ENCODE measurements at regions not wholly inside any gene's neighbourhood (a gene's known extent, or its start where the extent isn't known, plus 50 kb on each side); places are given as distances from the start of the nearest gene placed in this dataset.
"Not testable (repeated sequence)": the region's sequence is repeated elsewhere in the genome, so short reads cannot be mapped to it uniquely, and the experiment has no call there.

- DNase-seq = no peak
Observed at GRCh38 chr2:156004459-156004858, 328.1 kb downstream of the NR4A2 start.

DNA sequence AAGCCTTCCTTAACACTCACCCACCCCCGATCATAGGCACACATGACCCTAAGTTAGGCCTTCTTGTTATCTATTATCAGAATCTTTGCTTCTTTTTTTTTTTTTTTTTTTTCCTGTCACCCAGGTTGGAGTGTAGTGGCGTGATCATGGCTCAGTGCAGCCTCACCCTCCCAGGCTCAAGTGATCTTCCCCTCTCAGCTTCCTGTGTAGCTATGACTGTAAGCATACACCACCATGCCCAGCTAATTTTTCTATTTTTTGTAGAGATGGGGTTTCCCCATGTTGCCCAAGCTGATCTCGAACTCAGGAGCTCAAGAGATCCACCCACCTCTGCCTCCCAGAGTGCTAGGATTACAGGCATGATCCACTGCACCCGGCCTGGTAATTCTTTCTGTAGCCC, 328.7 kb downstream of the NR4A2 start:
- DNase-seq = no peak

- no peak for DNase-seq
Observed at GRCh38 chr2:156001851-156002250, 330.7 kb downstream of the NR4A2 start.

DNA sequence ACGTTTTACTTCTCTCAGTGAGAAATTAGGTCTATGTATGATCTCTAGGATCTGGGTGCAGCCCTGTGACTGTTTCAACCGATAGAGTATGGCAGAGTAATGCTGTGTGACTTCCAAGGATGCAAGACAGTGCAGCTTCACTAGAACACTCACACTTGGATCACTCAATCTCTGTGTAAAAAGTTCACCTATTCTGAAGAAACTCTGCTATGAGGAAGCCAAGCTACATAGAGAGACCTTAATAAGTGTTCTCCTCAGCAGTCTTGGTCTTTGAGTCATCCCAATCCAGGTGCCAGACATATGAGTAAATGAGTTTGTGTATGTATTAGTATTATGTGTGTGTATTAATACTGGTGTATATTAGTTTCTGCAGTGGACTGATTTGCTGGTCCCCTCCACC, 335.0 kb downstream of the NR4A2 start:
- DNase-seq = no peak

DNA sequence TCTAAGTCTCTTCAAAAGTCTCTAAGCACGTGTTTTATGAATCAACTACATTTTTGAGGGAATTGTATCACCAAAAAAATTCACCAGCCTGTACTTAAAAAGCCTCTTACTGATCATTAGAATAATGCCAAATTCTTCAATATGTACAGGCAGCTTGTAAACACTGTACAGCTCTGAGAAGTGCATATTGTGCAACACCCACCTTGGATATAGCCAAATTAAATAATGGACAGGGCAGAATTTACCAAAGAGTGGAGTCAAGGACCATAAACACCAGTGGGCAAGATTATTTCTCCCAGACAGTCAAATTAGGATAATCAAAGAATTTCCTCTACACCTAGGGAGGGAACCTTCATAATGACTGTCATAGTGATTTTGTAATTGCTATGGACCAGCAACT, 338.2 kb downstream of the NR4A2 start:
- no peak for DNase-seq

- DNase-seq = no peak
Observed at GRCh38 chr2:155983845-155984244, 348.7 kb downstream of the NR4A2 start.

DNA sequence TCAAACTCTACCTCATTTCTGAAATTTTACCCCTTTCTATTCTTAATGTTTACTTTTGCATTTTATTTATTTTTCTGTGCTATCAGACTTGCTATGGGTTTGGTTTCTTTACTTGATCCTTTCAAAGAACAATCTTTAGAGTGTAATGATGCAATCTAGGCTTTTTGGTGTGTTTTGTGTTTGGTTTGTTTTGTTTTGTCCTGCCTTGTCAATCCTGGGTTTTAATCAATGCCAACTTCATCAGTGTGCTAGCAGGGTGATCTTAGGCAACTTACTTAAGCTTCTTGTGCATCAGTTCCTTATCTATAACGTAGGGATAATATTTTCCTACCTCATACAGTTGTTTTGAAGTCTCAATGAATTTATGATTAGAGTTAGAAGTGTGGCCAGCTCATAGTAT, 350.4 kb downstream of the NR4A2 start:
- no peak for DNase-seq

- no peak for DNase-seq
Observed at GRCh38 chr2:155980941-155981560, 351.5 kb downstream of the NR4A2 start.

- DNase-seq = no peak
Observed at GRCh38 chr2:155975734-155976133, 356.8 kb downstream of the NR4A2 start.

DNA sequence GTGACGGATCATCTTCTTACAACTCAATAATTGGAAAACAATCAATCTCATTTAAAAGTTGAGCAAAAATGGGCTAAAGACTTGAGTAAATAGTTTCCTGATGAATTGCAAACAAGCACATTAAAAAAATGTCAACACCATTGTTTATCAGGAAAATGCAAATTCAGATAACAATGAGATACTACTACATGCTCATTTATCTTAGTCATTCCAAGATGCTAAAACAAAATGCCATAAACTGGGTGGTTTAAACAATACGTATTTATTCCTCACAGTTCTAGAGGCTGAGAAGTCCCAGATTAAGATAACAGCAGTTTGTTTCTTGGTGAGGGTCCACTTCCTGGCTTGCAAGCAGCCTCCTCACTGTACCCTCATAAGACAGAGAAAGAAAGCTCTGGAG, 359.6 kb downstream of the NR4A2 start:
- no peak for DNase-seq

DNA sequence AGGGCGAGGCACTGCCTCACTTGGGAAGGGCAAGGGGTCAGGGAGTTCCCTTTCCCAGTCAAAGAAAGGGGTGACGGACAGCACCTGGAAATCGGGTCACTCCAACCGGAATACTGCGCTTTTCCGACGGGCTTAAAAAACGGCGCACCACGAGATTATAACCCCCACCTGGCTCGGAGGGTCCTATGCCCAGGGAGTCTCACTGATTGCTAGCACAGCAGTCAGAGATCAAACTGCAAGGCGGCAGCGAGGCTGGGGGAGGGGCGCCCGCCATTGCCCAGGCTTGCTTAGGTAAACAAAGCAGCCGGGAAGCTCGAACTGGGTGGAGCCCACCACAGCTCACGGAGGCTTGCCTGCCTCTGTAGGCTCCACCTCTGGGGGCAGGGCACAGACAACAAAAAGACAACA, 366.5 kb downstream of the NR4A2 start:
- DNase-seq = not testable (repeated sequence)

- DNase-seq = no peak
Observed at GRCh38 chr2:155965415-155966063, 367.0 kb downstream of the NR4A2 start.

GRCh38 chr2:155961641-155962040, 370.9 kb downstream of the NR4A2 start:
- no peak for DNase-seq

GRCh38 chr2:155958834-155959233, 373.7 kb downstream of the NR4A2 start:
- no peak for DNase-seq

GRCh38 chr2:155947069-155947468, 385.5 kb downstream of the NR4A2 start:
- DNase-seq = no peak

- no peak for DNase-seq
Observed at GRCh38 chr2:155944218-155944617, 388.3 kb downstream of the NR4A2 start.

GRCh38 chr2:155930312-155930711, 402.2 kb downstream of the NR4A2 start:
- no peak for DNase-seq

DNA sequence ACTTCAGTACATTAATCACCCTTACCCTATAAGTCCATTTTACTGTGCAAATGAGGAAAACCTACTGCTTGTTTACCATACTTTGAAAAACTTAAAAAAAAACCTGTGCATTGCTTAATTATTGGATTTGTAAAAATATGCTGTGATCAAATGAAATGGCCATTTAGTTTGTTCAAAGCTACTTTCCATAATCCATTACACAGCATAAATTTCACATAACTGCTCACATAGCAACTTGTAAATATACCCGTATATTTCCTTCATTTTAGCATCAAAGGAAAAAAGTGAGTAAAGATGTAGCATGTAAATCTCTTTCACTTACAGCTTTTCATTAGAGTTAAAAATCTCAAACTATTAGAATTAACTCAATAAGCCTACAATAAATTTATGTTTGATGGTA, 415.1 kb downstream of the NR4A2 start:
- no peak for DNase-seq

GRCh38 chr2:155913356-155913755, 419.2 kb downstream of the NR4A2 start:
- DNase-seq = no peak

- no peak for DNase-seq
Observed at GRCh38 chr2:155908567-155908966, 424.0 kb downstream of the NR4A2 start.

GRCh38 chr2:155907211-155907610, 425.3 kb downstream of the NR4A2 start:
- no peak for DNase-seq

- DNase-seq = no peak
Observed at GRCh38 chr2:155905657-155906056, 426.9 kb downstream of the NR4A2 start.

DNA sequence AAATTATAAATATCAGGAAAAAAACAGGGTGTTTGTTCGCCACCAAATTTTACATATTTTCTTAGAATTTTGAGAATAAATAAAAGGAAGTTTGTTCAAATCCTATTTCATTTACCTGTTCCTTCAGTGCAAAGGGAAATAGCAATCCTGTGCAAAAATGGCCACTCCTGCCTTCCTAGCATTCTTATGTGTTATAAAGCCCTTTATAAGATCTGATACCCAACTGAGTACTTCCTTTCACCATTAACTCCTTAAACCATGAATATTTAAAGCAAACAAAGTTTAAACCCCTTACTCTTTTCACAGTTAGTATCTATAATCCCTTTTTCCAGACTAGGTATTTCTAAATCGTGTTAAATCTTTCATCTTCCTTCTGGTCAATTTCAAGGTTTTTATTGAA, 427.8 kb downstream of the NR4A2 start:
- no peak for DNase-seq

DNA sequence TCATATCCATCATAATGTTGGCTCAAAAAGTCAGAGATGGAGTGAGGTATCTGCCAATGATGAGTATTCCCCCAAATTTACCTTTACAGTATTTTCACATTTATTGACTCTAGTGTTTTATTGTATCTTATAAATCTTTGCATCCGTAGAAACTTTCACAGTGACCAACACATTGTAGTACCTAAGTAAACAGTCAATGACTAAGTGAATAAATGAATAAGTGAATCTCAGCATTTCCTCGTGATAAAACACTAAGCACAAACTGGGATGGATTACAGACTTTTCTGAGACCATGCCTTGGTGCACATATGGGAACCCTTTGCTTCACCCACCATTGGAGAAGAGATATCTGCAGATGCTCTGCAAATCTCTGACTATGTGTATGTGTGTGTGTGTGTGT, 429.9 kb downstream of the NR4A2 start:
- no peak for DNase-seq

DNA sequence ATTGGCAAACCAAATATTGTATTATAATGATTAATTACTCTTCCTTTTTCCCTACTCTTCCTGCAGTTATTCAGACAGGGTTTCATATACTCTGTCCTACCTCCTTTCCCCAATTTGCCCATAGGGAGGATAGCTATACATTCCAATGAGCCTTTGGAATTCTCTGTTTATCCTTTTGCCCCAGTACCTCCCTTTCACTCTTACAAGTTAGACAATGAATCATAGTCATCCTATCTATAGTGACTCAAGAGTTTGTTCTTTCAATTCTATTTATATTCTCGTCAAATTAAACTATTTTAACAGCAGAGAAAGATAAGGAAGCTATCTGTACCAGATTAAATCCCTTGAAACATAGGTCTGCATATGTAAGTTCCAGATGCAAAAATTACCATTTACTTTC, 437.5 kb downstream of the NR4A2 start:
- no peak for DNase-seq

Measured in activated naive CD4-positive, alpha-beta T cell treated with anti-CD3 and anti-CD28 coated beads, Interleukin-2, amount 50 U/mL, for 16 hours (primary cell).